ENCODE measurements at regions not wholly inside any gene's neighbourhood (a gene's known extent, or its start where the extent isn't known, plus 50 kb on each side); places are given as distances from the start of the nearest gene placed in this dataset.

DNA sequence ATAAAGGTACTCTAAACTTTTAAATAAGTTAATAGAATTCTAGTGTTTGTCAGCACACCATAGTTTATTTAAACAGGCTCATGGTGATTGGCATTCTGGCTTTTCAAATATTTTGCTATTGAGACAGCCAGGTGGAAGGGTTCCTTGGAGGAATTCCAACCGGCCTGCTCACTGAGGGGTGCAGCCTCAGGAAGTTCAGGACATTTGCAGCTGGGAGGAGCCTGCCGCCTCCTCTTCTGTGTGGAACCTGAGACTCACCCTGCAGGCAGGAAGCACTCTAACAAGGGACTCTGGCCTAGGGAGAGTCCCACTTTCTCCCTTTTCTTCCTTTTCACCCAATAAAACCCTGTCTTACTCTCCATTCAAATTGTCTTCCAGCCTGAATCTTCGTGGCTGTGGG lies 1328.0 kb downstream of the FSTL5 start:
- TF ChIP-seq POLR2A (IDR thresholded peaks at IDR 0.05; ENCODE audit: low read length) (no peak), GATA1 (IDR thresholded peaks at IDR 0.05; ENCODE audit: low read depth, low read length) (no peak)

Measured in erythroblast (primary cell).